ENCODE measurements at regions not wholly inside any gene's neighbourhood (a gene's known extent, or its start where the extent isn't known, plus 50 kb on each side); places are given as distances from the start of the nearest gene placed in this dataset.
"Not testable (repeated sequence)": the region's sequence is repeated elsewhere in the genome, so short reads cannot be mapped to it uniquely, and the experiment has no call there.

DNA sequence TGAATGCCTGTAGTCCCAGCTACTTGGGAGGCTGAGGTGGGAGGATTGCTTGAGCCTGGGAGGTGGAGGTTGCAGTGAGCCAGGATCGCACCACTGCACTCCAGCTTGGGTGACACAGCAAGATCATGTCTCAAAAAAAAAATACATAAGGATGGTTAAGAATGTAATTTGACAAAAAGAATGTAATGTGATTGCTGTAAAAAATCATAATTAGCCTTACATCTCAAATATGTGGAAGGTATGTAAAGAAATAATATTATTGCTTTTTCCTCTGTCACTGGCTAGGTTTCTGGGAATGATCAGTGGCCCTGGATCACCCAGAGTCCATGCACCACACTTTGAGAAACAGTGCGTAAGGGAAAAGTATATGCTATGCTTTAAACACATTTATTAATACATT lies 106.1 kb upstream of the C1GALT1C1 start:
- WGBS, 2 donors, result 89 to 100% methylated on average over 2 of the region's 2 CpGs
- H3K36me3 ChIP-seq (ENCODE audit: low read depth, missing control alignments), result no peaks in the 10 kb centered on the region
- intact Hi-C loops (cut with DNase I; ENCODE audit: low total_unique reads), result no loop called here

DNA sequence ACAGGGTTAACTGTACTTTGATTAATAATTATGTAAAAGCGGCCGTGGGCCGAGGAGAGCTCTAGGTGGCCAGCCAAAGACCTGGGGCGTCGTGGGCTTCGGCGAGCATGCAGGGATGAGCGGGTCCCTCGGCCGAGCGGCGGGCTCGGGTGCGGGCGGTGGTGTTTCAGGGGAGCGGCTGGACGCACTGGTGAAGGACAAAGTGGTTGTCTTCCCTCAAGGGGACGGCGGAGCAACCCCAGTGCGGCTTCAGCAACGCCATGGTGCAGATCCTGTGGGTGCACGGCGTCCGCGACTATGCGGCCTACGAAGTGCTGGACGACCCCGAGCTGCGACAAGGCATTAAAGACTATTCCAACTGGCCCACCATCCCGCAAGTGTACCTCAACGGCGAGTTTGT lies 103.0 kb upstream of the C1GALT1C1 start:
- Histone ChIP-seq H3K27ac (no peak overlapping the region), H3K27me3 (no peaks in the 10 kb centered on the region), H3K4me3 (no peak overlapping the region), H3K9me3 (no peaks in the 10 kb centered on the region), H3K4me1 (no peaks in the 10 kb centered on the region), H3K36me3 (ENCODE audit: low read depth, missing control alignments) (no peaks in the 10 kb centered on the region)
- WGBS, 2 donors, result 70 to 82% methylated on average over 12 to 30 of the region's 33 CpGs
- DNase-seq, result no peak
- TF ChIP-seq, protein P1, sequence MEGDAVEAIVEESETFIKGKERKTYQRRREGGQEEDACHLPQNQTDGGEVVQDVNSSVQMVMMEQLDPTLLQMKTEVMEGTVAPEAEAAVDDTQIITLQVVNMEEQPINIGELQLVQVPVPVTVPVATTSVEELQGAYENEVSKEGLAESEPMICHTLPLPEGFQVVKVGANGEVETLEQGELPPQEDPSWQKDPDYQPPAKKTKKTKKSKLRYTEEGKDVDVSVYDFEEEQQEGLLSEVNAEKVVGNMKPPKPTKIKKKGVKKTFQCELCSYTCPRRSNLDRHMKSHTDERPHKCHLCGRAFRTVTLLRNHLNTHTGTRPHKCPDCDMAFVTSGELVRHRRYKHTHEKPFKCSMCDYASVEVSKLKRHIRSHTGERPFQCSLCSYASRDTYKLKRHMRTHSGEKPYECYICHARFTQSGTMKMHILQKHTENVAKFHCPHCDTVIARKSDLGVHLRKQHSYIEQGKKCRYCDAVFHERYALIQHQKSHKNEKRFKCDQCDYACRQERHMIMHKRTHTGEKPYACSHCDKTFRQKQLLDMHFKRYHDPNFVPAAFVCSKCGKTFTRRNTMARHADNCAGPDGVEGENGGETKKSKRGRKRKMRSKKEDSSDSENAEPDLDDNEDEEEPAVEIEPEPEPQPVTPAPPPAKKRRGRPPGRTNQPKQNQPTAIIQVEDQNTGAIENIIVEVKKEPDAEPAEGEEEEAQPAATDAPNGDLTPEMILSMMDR (IDR thresholded peaks at IDR 0.05), result no peak
- no peak for TF ChIP-seq POLR2A (IDR thresholded peaks at IDR 0.05)
- intact Hi-C loops (cut with DNase I; ENCODE audit: low total_unique reads), result no loop called here

More for the DNA sequence above, 106.1 kb upstream of the C1GALT1C1 start:
- no peak for DNase-seq
- Histone ChIP-seq H3K27ac (no peak overlapping the region), H3K4me1 (no peaks in the 10 kb centered on the region), H3K4me3 (no peak overlapping the region), H3K9me3 (no peaks in the 10 kb centered on the region), H3K27me3 (no peaks in the 10 kb centered on the region)
- TF ChIP-seq, protein P1 (IDR thresholded peaks at IDR 0.05), result no peak
- no peak for TF ChIP-seq POLR2A (IDR thresholded peaks at IDR 0.05)

DNA sequence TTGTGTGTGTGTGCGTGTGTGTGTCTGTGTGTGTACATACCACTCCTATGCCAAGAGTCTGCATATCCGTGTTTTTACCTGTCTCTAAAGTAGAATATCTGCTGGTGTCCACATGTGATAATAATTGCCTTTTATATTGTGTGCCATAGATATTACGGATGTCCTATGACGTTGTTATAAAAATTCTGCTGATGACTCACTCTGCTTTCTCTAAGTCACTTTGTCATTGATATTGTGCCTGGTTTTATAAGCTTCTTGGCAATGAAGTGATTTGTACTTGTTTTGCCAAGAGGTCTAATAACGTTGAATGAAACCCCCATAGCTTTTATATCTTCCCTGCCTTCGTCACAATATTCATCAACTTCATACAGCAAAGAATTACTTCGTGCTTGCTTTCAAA lies 102.6 kb upstream of the C1GALT1C1 start:
- TF ChIP-seq, protein P1 (IDR thresholded peaks at IDR 0.05), result no peak
- TF ChIP-seq POLR2A (IDR thresholded peaks at IDR 0.05), result no peak
- intact Hi-C loops (cut with DNase I; ENCODE audit: low total_unique reads), result no loop called here
- WGBS, 2 donors, result 69% methylated on average over 7 of the region's 7 CpGs

DNA sequence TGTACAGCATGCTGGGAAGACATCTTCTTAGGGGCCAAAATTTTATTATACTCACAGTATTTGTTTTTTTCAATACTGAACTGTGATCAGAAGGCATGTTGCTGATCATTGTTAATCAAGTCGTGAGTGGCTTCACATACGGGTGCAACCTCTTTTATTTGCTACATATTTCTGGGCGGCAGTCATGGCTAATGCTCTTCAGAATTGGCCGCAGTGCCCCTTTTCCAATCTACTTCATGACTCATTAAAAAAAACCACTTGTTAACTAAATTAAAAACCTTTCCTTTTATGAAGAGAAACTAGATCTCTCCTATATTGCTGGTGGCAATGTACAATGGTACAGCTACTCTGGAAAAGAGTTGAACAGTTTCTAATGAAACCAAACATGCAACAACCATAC lies 101.5 kb upstream of the C1GALT1C1 start:
- WGBS, 2 donors, result 60 to 89% methylated on average over 4 of the region's 4 CpGs

More for the DNA sequence above, 102.6 kb upstream of the C1GALT1C1 start:
- Histone ChIP-seq H3K27me3 (no peaks in the 10 kb centered on the region), H3K27ac (no peak overlapping the region), H3K36me3 (ENCODE audit: low read depth, missing control alignments) (no peaks in the 10 kb centered on the region), H3K4me3 (no peak overlapping the region), H3K9me3 (no peaks in the 10 kb centered on the region), H3K4me1 (no peaks in the 10 kb centered on the region)
- DNase-seq, result no peak

DNA sequence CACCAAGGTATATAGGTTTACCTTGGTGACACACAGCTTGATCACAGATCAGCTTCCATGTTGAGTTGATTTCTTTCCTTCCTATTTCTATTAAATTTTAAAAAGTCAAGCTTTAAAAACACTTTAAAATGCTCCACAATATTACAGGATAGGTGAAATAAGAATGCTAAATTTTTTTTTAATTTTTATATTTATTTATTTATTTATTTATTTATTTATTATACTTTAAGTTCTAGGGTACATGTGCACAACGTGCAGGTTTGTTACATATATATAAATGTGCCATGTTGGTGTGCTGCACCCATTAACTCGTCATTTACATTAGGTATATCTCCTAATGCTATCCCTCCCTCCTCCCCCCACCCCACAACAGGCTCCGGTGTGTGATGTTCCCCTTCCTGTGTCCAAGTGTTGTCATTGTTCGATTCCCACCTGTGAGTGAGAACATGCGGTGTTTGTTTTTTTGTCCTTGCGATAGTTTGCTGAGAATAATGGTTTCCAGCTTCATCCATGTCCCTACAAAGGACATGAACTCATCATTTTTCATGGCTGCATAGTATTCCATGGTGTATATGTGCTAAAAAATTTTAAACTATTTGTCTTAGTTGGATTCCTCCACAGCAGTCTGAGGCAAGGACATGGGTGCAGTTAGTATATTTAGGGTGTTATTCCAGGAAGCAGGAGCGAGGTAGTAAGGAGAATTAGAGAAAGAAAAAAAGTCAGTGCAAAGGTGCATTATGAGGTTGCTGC lies 99.8 kb upstream of the C1GALT1C1 start:
- WGBS, 2 donors, result 88 to 92% methylated on average over 7 of the region's 7 CpGs
- H3K27me3 ChIP-seq; H3K36me3 ChIP-seq (ENCODE audit: low read depth, missing control alignments); intact Hi-C loops (cut with DNase I; ENCODE audit: low total_unique reads); H3K27ac ChIP-seq; DNase-seq; H3K4me3 ChIP-seq; H3K9me3 ChIP-seq; H3K4me1 ChIP-seq: not testable (repeated sequence)

More for the DNA sequence above, 101.5 kb upstream of the C1GALT1C1 start:
- H3K9me3 ChIP-seq, result no peaks in the 10 kb centered on the region
- H3K27me3 ChIP-seq, result no peaks in the 10 kb centered on the region
- H3K4me1 ChIP-seq, result no peaks in the 10 kb centered on the region
- DNase-seq, result no peak
- H3K27ac ChIP-seq, result no peak overlapping the region
- TF ChIP-seq, protein P1 (IDR thresholded peaks at IDR 0.05), result no peak
- TF ChIP-seq POLR2A (IDR thresholded peaks at IDR 0.05), result no peak
- intact Hi-C loops (cut with DNase I; ENCODE audit: low total_unique reads), result no loop called here
- no peaks in the 10 kb centered on the region for H3K36me3 ChIP-seq (ENCODE audit: low read depth, missing control alignments)
- no peak overlapping the region for H3K4me3 ChIP-seq
